Vagina (tissue), 2 donors: ENCODE measurements at regions not wholly inside any gene's neighbourhood (a gene's known extent, or its start where the extent isn't known, plus 50 kb on each side); places are given as distances from the start of the nearest gene placed in this dataset.
A peak's percentile ranks its signal among the peaks of the same experiment; 100 is the strongest.

ENCODE experiments used
- DNase-seq, 2 donors: peaks; one replicate each; pipeline ENCODE4 v3.0.0-alpha.2; 2017; ENCODE audit errors: extremely low spot score in 2 of 2
- H3K27ac ChIP-seq: fragments of 200-600 bp; sonication (generic); one replicate; pipeline ENCODE4 v1.5.1; 2019
- H3K27me3 ChIP-seq: fragments of 200-600 bp; sonication (generic); one replicate; pipeline ENCODE4 v1.5.1; 2019
- H3K36me3 ChIP-seq, 2 donors: fragments of 200-600 bp; sonication (generic); one replicate each; pipeline ENCODE4 v1.5.1; 2017 to 2019
- H3K4me1 ChIP-seq: fragments of 200-600 bp; sonication (generic); one replicate; pipeline ENCODE4 v1.5.1; 2019
- H3K4me3 ChIP-seq, 2 donors: fragments of 200-600 bp; sonication (generic); 1 replicate in 1 of 2; 2 replicates in 1 of 2; pipeline ENCODE4 v1.5.1; 2016 to 2019
- H3K9me3 ChIP-seq: fragments of 200-600 bp; sonication (generic); one replicate; pipeline ENCODE4 v1.5.1; 2019
- CTCF ChIP-seq, 3 experiments: fragments of 450-650 bp in 2 of 3; fragments of 200-600 bp in 1 of 3; sonication (generic) in 1 of 3; IDR thresholded peaks; one replicate each; pipeline ENCODE4 v1.5.1; 2017 to 2019; ENCODE audit warnings: antibody characterized with exemption in 3 of 3, mild to moderate bottlenecking in 2 of 3, moderate library complexity in 2 of 3
- POLR2A ChIP-seq, 2 donors: fragments of 450-650 bp; IDR thresholded peaks; one replicate each; pipeline ENCODE4 v1.6.1; 2017; ENCODE audit warnings: antibody characterized with exemption in 2 of 2, mild to moderate bottlenecking in 2 of 2, moderate library complexity in 2 of 2
- POLR2AphosphoS5 ChIP-seq, 2 donors: sonication (generic); formaldehyde crosslinking; IDR thresholded peaks; one replicate each; pipeline ENCODE4 v1.9.0; 2017; ENCODE audit warnings: antibody characterized with exemption in 2 of 2, mild to moderate bottlenecking in 2 of 2, low read depth in 1 of 2; ENCODE audit not compliant: insufficient read depth in 1 of 2
- intact Hi-C: fragments of 100-400 bp; cut with DNase I; formaldehyde crosslinking; loops from one replicate; pipeline ENCODE4 v1.15.1; 2023

GRCh38 chr16:79466111-79466510 lies 134.4 kb downstream of the MAF start:
- no peaks in the 10 kb centered on the region for H3K27me3 ChIP-seq
- no peak overlapping the region for H3K27ac ChIP-seq
- intact Hi-C loops: no loop called here
- no peaks in the 10 kb centered on the region for H3K9me3 ChIP-seq
- TF ChIP-seq POLR2AphosphoS5 (IDR thresholded peaks at IDR 0.05; ENCODE audit: insufficient read depth in 1 of 2, low read depth in 1 of 2) (peak in 1 of 2 donors; percentile 38), POLR2A (IDR thresholded peaks at IDR 0.05) (no peak)
- H3K4me1 ChIP-seq: peaks cover 8% of the 10 kb centered on the region
- no peak for DNase-seq
- H3K4me3 ChIP-seq: no peak overlapping the region
- no peaks in the 10 kb centered on the region for H3K36me3 ChIP-seq

- intact Hi-C loops: no loop called here
- H3K36me3 ChIP-seq: no peaks in the 10 kb centered on the region
- TF ChIP-seq POLR2A (IDR thresholded peaks at IDR 0.05) (no peak), POLR2AphosphoS5 (IDR thresholded peaks at IDR 0.05; ENCODE audit: insufficient read depth in 1 of 2, low read depth in 1 of 2) (no peak), CTCF (IDR thresholded peaks at IDR 0.05) (no peak)
- H3K27me3 ChIP-seq: no peaks in the 10 kb centered on the region
- no peak overlapping the region for H3K4me3 ChIP-seq
- no peak for DNase-seq
- H3K4me1 ChIP-seq: peaks cover 8% of the 10 kb centered on the region
- H3K27ac ChIP-seq: no peak overlapping the region
- H3K9me3 ChIP-seq: no peaks in the 10 kb centered on the region
Observed at GRCh38 chr16:79463841-79464240, 136.7 kb downstream of the MAF start.

- DNase-seq: no peak
- intact Hi-C loops: no loop called here
Observed at GRCh38 chr16:79456036-79456435, 144.5 kb downstream of the MAF start.

GRCh38 chr16:79452671-79453070 lies 147.9 kb downstream of the MAF start:
- TF ChIP-seq POLR2A (IDR thresholded peaks at IDR 0.05) (no peak), POLR2AphosphoS5 (IDR thresholded peaks at IDR 0.05; ENCODE audit: insufficient read depth in 1 of 2, low read depth in 1 of 2) (no peak), CTCF (IDR thresholded peaks at IDR 0.05) (no peak)
- H3K36me3 ChIP-seq: no peaks in the 10 kb centered on the region
- DNase-seq: no peak
- H3K27ac ChIP-seq: no peak overlapping the region
- no peaks in the 10 kb centered on the region for H3K27me3 ChIP-seq
- no peak overlapping the region for H3K4me3 ChIP-seq
- intact Hi-C loops: no loop called here
- no peaks in the 10 kb centered on the region for H3K9me3 ChIP-seq
- no peaks in the 10 kb centered on the region for H3K4me1 ChIP-seq

More at GRCh38 chr16:79456036-79456435, 144.5 kb downstream of the MAF start:
- Histone ChIP-seq H3K4me1 (no peaks in the 10 kb centered on the region), H3K27ac (no peak overlapping the region), H3K4me3 (no peak overlapping the region), H3K36me3 (no peaks in the 10 kb centered on the region), H3K9me3 (no peaks in the 10 kb centered on the region), H3K27me3 (no peaks in the 10 kb centered on the region)
- TF ChIP-seq POLR2A (IDR thresholded peaks at IDR 0.05) (no peak), POLR2AphosphoS5 (IDR thresholded peaks at IDR 0.05; ENCODE audit: insufficient read depth in 1 of 2, low read depth in 1 of 2) (no peak), CTCF (IDR thresholded peaks at IDR 0.05) (no peak)

GRCh38 chr16:79451196-79451816 lies 149.2 kb downstream of the MAF start:
- Histone ChIP-seq H3K9me3 (no peaks in the 10 kb centered on the region), H3K4me3 (no peak overlapping the region), H3K4me1 (no peaks in the 10 kb centered on the region), H3K27ac (no peak overlapping the region), H3K36me3 (no peaks in the 10 kb centered on the region), H3K27me3 (no peaks in the 10 kb centered on the region)
- intact Hi-C loops: no loop called here
- DNase-seq: peak in 1 of 2 donors; percentile 42
- TF ChIP-seq POLR2A (IDR thresholded peaks at IDR 0.05): no peak
- TF ChIP-seq CTCF (IDR thresholded peaks at IDR 0.05): no peak
- TF ChIP-seq POLR2AphosphoS5 (IDR thresholded peaks at IDR 0.05; ENCODE audit: insufficient read depth in 1 of 2, low read depth in 1 of 2): no peak
